ENCODE measurements at regions not wholly inside any gene's neighbourhood (a gene's known extent, or its start where the extent isn't known, plus 50 kb on each side); places are given as distances from the start of the nearest gene placed in this dataset.

DNA sequence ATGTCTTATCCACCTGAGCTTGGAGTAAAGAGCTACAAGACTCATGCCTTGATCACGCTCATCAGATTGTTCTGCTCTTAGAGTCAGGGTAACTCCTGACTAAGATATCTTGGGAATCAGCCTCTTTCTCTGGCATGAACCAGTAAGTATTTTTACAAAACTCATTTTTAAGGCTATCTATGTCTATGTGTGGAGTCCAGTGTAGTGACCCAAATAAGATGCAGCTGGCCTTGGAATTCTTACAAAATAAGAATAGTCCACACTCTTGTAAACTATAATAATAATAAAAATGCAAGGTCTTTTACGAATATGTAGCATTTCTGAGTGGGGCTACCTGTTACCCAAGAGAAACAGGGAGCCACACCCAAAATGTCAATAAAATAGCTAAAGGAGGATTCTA lies 498.3 kb upstream of the SYT4 start:
- Histone ChIP-seq H3K27me3 (ENCODE audit: control insufficient read depth, insufficient read depth, low read length) (no peaks in the 10 kb centered on the region), H3K27ac (ENCODE audit: low read length) (no peak overlapping the region), H3K36me3 (ENCODE audit: control insufficient read depth, insufficient read depth, low read length) (no peaks in the 10 kb centered on the region), H3K4me1 (ENCODE audit: control insufficient read depth, insufficient read depth, low read length) (no peaks in the 10 kb centered on the region), H3K4me3 (ENCODE audit: low read length) (no peak overlapping the region), H3K9me3 (ENCODE audit: control insufficient read depth, insufficient read depth, low read length) (no peaks in the 10 kb centered on the region)
- Mint-ChIP-seq H3K27ac (no peak overlapping the region), H3K4me1 (no peaks in the 10 kb centered on the region), H3K27me3 (ENCODE audit: low read depth in 2 of 2) (no peaks in the 10 kb centered on the region), H3K4me3 (no peak overlapping the region), H3K36me3 (no peaks in the 10 kb centered on the region), H3K9me3 (peaks cover 7 to 8% of the 10 kb centered on the region in 2 donors)
- 60% methylated on average over 2 of the region's 2 CpGs for WGBS (ENCODE audit: insufficient coverage)
- intact Hi-C loops (cut with micrococcal nuclease): no loop called here
- DNase-seq (no peak), ATAC-seq (no peak)
- TF ChIP-seq, protein P1, sequence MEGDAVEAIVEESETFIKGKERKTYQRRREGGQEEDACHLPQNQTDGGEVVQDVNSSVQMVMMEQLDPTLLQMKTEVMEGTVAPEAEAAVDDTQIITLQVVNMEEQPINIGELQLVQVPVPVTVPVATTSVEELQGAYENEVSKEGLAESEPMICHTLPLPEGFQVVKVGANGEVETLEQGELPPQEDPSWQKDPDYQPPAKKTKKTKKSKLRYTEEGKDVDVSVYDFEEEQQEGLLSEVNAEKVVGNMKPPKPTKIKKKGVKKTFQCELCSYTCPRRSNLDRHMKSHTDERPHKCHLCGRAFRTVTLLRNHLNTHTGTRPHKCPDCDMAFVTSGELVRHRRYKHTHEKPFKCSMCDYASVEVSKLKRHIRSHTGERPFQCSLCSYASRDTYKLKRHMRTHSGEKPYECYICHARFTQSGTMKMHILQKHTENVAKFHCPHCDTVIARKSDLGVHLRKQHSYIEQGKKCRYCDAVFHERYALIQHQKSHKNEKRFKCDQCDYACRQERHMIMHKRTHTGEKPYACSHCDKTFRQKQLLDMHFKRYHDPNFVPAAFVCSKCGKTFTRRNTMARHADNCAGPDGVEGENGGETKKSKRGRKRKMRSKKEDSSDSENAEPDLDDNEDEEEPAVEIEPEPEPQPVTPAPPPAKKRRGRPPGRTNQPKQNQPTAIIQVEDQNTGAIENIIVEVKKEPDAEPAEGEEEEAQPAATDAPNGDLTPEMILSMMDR (IDR thresholded peaks at IDR 0.05): no peak

DNA sequence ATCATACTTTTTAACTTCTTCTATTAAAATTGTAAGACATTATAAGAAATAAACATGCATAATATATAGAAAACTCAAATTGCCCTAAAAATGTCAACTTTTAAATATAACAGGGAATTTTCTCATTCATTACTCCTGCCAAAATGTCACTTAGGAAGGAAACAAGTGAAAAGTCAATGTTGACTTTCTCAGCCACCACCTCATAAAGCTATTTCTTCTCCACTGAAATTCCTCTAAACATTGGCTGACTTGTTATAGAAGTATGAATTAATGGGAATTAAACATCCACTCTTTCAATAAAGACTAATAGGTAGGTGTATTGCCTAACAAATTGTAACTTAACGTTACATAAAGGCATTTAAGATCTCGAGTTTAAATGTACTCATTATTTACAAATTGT lies 499.7 kb upstream of the SYT4 start:
- Mint-ChIP-seq H3K27ac (no peak overlapping the region), H3K27me3 (ENCODE audit: low read depth in 2 of 2) (no peaks in the 10 kb centered on the region), H3K4me1 (no peaks in the 10 kb centered on the region), H3K36me3 (no peaks in the 10 kb centered on the region), H3K4me3 (no peak overlapping the region), H3K9me3 (peaks cover 6% of the 10 kb centered on the region in 2 donors)
- no peaks in the 10 kb centered on the region for H3K27me3 ChIP-seq (ENCODE audit: control insufficient read depth, insufficient read depth, low read length)
- ATAC-seq (no peak), DNase-seq (no peak)
- intact Hi-C loops (cut with micrococcal nuclease): no loop called here
- H3K27ac ChIP-seq (ENCODE audit: low read length): no peak overlapping the region
- H3K4me1 ChIP-seq (ENCODE audit: control insufficient read depth, insufficient read depth, low read length): no peaks in the 10 kb centered on the region
- H3K36me3 ChIP-seq (ENCODE audit: control insufficient read depth, insufficient read depth, low read length): no peaks in the 10 kb centered on the region
- H3K4me3 ChIP-seq (ENCODE audit: low read length): no peak overlapping the region
- TF ChIP-seq, protein P1 (IDR thresholded peaks at IDR 0.05): no peak
- no peaks in the 10 kb centered on the region for H3K9me3 ChIP-seq (ENCODE audit: control insufficient read depth, insufficient read depth, low read length)
- WGBS (ENCODE audit: insufficient coverage): 60% methylated on average over 1 of the region's 2 CpGs

DNA sequence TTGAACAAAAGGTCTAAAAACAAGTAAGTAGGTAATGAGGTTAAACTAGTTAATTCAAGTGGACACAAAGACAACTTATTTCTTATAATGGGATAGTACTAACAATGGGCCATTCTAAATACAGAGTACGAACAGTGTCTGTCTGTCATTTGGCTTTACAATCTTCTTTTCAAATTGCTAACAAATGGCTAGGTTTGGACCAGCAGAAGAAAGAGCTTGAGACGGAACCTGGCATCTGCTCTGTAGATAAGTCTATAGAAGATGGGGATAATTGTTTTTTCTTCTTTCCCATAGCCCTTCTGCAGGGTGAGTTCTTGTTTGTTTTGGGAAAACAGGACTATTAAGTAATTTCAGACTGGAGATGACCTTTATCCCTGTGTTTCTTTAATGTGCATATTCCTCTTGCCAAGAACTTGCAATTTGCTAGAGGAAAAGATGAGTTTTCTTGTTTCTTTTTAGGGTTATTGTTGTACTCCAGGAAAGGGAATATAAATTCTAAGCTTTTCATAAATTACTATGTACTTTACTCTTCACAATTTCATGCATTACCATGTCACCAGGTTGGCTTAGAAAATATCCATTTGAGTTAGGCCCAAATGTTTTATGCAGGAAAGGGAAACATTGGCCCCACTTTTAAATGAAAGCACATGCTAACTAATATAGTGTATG lies 500.5 kb upstream of the SYT4 start:
- Mint-ChIP-seq H3K36me3 (no peaks in the 10 kb centered on the region), H3K4me1 (no peaks in the 10 kb centered on the region), H3K27ac (no peak overlapping the region), H3K9me3 (peaks cover 6% of the 10 kb centered on the region in 2 donors), H3K27me3 (ENCODE audit: low read depth in 2 of 2) (no peaks in the 10 kb centered on the region), H3K4me3 (no peak overlapping the region)
- H3K4me1 ChIP-seq (ENCODE audit: control insufficient read depth, insufficient read depth, low read length): no peaks in the 10 kb centered on the region
- intact Hi-C loops (cut with micrococcal nuclease): no loop called here
- no peak overlapping the region for H3K27ac ChIP-seq (ENCODE audit: low read length)
- H3K4me3 ChIP-seq (ENCODE audit: low read length): no peak overlapping the region
- ATAC-seq (no peak), DNase-seq (no peak)
- H3K9me3 ChIP-seq (ENCODE audit: control insufficient read depth, insufficient read depth, low read length): no peaks in the 10 kb centered on the region
- TF ChIP-seq, protein P1 (IDR thresholded peaks at IDR 0.05): no peak
- no peaks in the 10 kb centered on the region for H3K27me3 ChIP-seq (ENCODE audit: control insufficient read depth, insufficient read depth, low read length)
- WGBS (ENCODE audit: insufficient coverage): 88% methylated on average over 2 of the region's 2 CpGs
- no peaks in the 10 kb centered on the region for H3K36me3 ChIP-seq (ENCODE audit: control insufficient read depth, insufficient read depth, low read length)

DNA sequence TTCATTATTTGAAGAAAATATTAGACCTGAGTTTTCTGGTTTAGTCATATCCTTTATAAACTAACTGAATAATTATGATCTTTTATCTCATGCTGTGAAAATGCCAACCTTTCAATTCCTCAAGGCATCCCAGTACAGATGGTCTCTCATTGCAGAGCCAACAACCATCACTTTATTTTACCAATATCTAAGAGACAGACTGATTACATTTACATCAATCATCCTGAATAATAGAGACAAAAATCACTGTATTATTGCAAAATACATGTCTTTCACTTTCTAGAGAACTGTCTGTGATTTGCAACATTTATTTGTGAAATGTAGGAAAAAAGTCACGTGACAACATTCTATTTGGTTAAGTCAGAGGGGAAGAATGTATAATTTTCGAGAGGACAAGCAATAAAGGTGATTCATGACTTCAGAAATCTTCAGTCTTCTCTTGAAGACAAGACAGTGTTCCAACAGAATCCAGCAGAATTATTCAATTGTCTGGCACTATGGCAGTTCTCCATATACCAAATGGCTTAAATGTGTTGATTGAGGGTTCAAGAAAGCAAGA lies 503.6 kb upstream of the SYT4 start:
- DNase-seq (no peak), ATAC-seq (no peak)
- Mint-ChIP-seq H3K27ac (no peak overlapping the region), H3K4me3 (no peak overlapping the region), H3K36me3 (no peaks in the 10 kb centered on the region), H3K27me3 (ENCODE audit: low read depth in 2 of 2) (no peaks in the 10 kb centered on the region), H3K9me3 (peaks cover 6 to 10% of the 10 kb centered on the region in 2 donors), H3K4me1 (no peaks in the 10 kb centered on the region)
- intact Hi-C loops (cut with micrococcal nuclease): no loop called here
- no peak overlapping the region for H3K4me3 ChIP-seq (ENCODE audit: low read length)
- H3K4me1 ChIP-seq (ENCODE audit: control insufficient read depth, insufficient read depth, low read length): no peaks in the 10 kb centered on the region
- H3K27ac ChIP-seq (ENCODE audit: low read length): no peak overlapping the region
- H3K9me3 ChIP-seq (ENCODE audit: control insufficient read depth, insufficient read depth, low read length): no peaks in the 10 kb centered on the region
- no peaks in the 10 kb centered on the region for H3K36me3 ChIP-seq (ENCODE audit: control insufficient read depth, insufficient read depth, low read length)
- TF ChIP-seq, protein P1 (IDR thresholded peaks at IDR 0.05): no peak
- H3K27me3 ChIP-seq (ENCODE audit: control insufficient read depth, insufficient read depth, low read length): no peaks in the 10 kb centered on the region
- WGBS (ENCODE audit: insufficient coverage): 53% methylated on average over 2 of the region's 2 CpGs

Measured in natural killer cell (primary cell).